ENCODE measurements at regions not wholly inside any gene's neighbourhood (a gene's known extent, or its start where the extent isn't known, plus 50 kb on each side); places are given as distances from the start of the nearest gene placed in this dataset.
"Not testable (repeated sequence)": the region's sequence is repeated elsewhere in the genome, so short reads cannot be mapped to it uniquely, and the experiment has no call there.

DNA sequence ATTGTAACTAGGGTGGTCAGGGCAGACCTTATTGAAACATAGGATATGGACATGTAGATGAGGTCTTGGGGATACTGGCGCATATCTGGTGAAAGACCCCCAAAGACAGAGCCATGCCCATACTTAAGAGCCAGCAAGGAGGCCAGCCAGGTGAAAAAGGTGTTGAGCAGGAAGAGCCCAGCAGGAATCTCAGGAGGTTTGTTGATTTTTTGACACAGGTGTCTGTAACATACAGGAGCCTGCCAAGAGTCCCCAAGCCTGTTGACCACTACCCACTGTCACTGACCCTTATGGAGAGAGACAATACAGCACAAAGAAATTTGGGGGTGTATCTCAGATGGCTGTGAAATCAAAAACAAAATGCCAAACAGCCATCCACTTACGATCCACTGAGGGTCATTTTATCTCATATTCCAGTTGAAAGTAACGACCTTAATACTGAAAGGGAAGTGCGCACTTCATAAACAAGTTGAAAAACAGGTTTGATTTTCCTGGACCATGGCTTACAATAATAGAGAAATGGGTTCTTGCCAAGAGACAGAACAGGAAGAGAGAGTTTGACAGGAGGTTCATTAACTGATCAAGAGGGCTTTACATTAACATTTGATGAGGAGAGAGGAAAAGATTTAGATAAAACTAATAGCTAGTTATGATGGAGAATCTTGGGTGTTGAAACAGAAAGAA is 163.6 kb downstream of the GLUL start:
- no peak for DNase-seq (ENCODE audit: low spot score)

GRCh38 chr1:182226618-182227017 is 165.0 kb downstream of the GLUL start:
- no peak for DNase-seq (ENCODE audit: low spot score)

GRCh38 chr1:182225755-182226154 is 164.2 kb upstream of the ZNF648 start:
- DNase-seq (ENCODE audit: low spot score), result not testable (repeated sequence)

GRCh38 chr1:182221990-182222389 is 160.5 kb upstream of the ZNF648 start:
- DNase-seq (ENCODE audit: low spot score), result not testable (repeated sequence)

DNA sequence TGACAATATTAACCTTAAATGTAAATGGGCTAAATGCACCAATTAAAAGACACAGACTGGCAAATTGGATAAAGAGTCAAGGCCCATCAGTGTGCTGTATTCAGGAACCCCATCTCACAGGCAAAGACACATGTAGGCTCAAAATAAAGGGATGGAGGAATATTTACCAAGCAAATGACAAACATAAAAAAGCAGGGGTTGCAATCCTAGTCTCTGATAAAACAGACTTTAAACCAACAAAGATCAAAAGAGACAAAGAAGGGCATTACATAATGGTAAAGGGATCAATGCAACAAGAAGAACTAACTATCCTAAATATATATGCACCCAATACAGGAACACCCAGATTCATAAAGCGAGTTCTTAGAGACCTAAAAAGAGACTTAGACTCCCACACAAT is 159.9 kb upstream of the ZNF648 start:
- DNase-seq (ENCODE audit: low spot score), result not testable (repeated sequence)

- DNase-seq (ENCODE audit: low spot score), result no peak
Observed at GRCh38 chr1:182217967-182218366, 156.5 kb upstream of the ZNF648 start.

GRCh38 chr1:182217071-182217470 is 155.6 kb upstream of the ZNF648 start:
- no peak for DNase-seq (ENCODE audit: low spot score)

DNA sequence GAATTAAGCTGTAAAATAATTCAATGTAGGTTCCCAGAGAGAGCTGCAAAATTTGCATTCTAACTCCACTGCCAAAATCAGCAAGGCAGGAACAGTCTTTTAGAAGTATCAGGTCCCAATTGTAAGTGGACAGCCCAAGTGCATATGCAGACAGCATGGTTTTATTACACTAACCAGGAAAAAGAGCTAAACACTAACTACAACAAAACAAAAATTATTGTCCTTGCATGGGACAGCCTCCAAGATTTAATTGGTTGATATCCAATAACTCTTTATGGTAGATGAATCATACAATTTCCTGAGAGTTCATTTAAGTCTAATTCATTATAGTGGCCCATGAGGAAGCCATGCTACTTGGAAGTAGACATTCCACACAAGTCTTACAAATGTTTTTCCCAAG is 154.3 kb upstream of the ZNF648 start:
- DNase-seq (ENCODE audit: low spot score), result no peak

- DNase-seq (ENCODE audit: low spot score), result no peak
Observed at GRCh38 chr1:182213163-182213562, 151.7 kb upstream of the ZNF648 start.

DNA sequence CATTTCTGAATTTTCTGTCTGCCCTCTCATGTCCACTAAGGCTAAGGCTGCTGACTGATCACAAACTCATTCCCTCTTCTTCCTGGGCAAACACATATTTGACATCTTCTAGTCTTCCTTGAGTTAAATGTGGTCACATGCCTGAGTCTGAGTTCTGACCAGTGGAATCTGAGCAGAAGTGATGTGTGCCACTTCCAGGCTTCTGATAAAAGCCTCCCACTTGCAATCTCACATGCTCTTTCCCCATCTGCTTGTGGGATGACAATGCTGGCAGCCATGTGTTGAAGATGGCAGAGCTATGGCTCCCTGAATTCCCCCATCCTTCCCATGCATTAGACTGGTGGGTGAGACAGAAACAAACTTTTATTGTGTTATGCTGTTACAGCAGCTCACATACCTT is 149.9 kb upstream of the ZNF648 start:
- DNase-seq (ENCODE audit: low spot score), result no peak

DNA sequence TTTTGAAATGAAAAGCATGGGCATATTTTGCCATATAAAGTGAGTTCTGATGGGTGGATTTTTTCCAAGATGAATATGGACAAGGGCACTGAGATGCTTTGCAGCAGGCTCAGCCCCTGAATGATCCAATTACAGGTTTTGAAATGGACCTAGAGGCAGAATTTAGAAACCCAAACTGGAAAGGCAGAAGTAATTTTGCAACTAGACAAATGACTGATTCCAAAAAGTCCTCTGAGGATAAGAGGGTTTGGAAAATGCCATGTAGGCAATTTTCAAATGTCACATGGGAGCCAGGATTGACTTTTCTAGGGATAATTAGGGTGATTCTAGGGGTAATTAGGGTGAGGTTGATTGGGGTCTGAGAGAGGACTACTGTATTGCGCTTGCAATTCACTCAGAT is 148.9 kb upstream of the ZNF648 start:
- DNase-seq (ENCODE audit: low spot score), result no peak

DNA sequence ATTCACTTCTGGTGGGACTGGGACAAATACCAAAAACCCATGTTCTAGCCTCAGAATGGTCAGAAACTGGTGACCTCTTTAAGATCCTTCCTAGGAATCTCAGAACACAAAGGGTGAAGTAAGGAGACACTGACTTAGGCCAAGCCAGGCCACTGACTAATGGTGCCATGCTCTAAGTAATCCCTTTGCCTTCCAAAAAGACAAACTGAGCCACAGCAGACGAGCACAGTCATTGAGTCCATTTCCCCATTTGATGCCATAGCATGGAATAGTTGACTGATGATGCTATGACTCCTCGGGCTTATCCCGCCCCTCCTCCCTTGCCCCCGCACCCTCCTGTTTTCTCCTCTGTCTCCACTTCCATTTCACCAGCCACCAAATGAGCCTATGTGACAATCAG is 145.8 kb upstream of the ZNF648 start:
- DNase-seq (ENCODE audit: low spot score), result no peak

- DNase-seq (ENCODE audit: low spot score), result no peak
Observed at GRCh38 chr1:182206626-182207239, 145.2 kb upstream of the ZNF648 start.

DNA sequence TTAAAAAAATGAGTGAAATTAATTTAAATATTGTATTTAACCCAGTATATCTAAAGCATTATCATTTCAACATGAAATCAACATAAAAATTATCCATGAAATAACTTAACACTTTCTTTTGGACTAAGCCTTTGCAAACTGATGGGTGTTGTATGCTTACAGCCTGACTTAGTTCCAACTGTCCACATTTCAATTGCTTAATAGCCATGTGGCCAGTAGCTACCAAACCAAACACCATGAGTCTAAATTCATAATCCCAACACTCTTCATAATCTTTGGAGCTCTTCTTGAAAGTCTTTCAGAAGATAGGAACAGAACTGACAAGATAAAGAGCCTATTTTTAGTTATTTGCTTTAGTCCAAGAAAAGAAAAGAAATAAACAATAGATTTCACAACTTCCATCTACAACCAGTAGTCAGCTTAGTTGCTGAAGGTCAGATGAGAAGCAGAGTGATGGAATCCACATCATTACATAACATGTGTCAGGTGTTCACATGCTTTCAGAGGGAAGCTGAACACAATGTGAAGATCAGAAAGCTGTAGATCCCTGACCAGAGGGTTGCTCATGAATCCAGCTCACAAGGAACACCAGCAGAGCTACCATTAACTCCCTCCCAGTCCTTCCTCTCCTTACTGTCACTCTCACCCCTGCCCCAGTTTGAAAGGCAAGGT is 144.0 kb upstream of the ZNF648 start:
- DNase-seq (ENCODE audit: low spot score), result no peak

DNA sequence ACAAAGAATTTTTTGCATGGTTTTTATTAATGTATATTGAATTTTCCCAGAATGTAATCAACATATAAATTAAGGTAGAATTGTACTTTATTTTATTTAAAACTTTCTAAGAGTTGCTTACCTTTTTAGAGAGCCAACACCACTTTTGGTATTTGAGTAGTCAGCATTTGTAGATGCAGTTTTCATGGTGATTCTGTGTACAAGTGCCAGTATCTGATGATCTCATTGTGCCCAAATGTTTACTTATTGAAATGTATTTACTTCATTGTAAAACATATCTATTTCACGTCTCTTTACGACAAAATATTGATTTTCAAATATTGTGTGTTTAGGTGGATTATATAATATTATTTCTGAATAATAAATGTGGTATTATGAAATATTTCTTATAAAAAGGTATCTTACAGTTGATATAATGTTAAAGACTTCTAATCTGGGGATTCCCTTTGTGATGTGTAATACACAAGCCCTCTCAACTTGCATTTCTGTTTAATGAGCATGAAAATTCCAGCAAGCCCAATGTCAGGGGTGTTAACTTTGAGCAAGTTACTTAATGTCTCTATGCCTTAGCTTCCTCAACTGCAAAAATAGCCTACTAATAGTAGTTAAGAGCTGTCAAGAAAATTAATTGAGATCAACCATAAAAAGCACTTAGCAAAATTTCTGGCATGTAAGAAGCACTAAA is 141.8 kb upstream of the ZNF648 start:
- DNase-seq (ENCODE audit: low spot score), result no peak

DNA sequence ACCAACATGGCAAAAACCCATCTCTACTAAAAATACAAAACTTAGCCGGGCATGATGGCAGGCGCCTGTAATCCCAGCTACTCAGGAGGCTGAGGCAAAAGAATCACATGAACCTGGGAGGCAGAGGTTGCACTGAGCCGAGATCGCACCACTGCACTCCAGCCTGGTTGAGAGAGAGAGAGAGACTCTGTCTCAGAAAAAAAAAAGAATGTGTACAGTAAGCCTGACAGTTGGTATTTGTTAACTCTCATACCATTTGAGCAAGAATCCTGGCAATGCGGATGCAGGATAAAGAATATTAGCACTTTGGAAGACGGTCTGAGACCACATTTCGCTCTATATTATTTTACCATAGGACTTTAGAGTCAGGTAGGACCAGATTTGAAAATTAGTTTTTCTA is 140.0 kb upstream of the ZNF648 start:
- DNase-seq (ENCODE audit: low spot score), result not testable (repeated sequence)

DNA sequence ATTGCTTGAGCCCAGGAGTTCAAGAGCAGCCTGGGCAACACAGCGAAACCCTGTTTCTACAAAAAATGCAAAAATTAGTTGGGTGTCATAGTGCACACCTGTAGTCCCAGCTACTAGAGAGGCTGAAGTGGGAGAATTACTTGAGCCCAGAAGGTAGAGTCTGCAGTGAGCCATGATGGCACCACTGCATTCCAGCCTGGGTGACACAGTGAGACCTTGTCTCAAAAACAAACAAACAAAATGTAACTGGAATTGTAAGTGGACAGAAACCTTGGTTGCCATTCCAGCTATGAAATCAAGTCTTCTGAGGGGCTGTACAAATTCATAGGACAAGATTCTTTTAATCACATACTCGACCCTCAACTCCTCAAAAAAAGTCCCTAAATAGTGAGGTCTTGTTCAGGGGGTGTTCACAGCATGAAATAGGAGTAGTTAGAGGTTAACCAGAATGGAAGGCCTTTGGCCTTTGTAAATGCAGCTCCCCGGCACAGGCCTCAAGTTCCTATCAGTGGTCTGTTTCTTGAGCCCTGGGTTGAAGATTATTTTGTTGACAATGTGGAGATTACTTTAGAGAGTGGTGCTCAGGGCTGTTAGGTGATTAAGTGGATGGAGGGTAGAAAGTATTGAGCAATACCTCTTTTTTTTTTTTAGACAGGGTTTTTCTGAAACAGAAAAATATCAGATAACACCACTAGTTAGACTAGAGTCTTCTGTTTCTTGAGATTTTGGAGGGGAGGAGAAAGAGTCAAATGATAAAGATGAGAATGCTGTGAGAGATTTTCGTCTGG is 138.7 kb upstream of the ZNF648 start:
- no peak for DNase-seq (ENCODE audit: low spot score)

DNA sequence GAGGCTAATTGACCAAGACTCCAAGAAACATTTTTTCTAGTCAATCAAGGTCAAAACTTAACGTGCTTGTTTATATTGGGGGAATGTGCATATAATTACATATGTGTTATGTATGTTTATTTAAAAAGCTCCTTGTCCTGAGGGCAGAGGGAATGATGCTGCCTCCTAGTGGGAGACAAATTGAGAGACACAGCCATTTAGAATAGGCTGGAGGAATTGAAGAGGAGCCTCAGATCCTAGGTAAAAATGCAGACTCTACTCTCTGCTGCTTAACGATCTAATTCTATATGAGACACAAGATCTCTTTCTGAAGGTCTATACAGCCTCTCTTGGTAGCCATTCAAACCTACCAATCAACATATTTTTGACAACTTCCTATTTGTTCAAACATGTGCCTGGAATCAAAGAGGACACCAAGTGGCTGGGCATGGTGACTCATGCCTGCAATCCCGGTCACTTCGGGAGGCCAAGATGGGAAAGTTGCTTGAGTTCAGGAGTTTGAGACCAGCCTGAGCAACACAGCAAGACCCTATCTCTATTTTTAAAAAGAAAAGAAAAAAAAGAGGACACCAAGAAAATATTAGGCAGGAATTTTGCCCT is 136.6 kb upstream of the ZNF648 start:
- no peak for DNase-seq (ENCODE audit: low spot score)

DNA sequence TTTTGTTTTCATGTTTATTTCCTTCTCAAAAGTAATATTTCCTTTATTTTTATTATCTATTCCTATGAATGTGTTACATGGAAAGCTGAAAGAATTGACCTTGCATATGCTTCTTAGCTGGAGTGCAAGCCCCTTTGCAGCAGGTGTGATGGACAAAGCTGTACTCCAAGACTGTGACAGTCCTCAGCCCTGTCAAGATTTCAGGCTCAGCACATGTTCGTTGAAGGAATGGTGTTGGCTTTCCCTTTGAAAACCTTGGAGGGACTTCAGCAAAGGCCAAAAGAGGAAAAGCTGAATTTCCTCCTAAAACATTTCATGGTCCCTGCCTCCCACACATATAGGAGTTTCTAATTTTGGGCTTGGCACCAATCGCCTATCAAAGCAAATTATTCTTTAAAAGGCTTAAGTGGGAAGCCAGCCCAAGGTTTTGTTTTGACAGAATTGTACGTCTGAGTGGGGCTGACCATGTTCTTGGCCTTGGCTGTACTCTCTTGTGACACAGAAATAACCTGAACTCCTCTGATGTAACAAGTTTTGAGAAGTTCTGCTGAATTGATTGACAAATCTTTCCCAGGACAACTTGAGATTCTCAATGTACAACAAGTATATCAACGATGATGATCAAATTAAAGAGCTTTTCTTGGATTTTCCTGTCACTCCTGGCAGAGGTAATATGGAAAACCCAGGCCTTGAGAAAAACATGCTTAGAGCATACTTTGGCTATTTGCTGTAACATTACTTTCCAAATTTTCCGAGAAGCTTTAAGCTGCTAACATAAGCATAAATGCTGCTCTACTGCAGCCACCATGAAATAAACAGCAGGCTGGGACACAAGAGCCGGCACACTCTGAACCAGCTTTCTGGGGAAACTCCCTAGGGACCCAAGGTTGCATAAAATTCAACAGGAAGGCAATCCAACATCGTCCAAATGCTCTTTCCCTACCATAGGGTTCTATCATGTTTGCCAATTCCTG is 135.7 kb upstream of the ZNF648 start:
- DNase-seq (ENCODE audit: low spot score), result no peak

DNA sequence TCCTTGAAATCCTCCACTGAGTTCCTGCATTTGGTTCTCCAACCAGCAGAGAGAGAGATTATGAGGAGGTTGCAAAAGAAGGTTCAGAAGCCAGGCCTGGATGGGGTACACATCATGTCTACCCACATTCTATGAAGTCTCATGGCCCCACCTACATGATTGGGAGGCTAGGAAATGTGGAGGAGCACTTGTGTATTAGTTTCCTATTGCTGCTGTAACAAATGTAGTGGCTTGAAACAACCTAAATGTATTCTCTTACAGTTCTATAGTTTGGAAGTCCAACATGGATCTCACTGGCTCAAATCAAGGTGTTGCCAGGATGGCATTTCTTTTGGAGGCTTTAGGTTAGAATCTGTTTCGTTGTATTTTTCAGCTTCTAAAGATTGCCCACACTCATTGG is 134.2 kb upstream of the ZNF648 start:
- no peak for DNase-seq (ENCODE audit: low spot score)
